Epidermal melanocyte (primary cell): ENCODE measurements at regions not wholly inside any gene's neighbourhood (a gene's known extent, or its start where the extent isn't known, plus 50 kb on each side); places are given as distances from the start of the nearest gene placed in this dataset.

Experiments
- DNase-seq: peaks from one replicate; pipeline ENCODE4 v3.0.0; 2011; ENCODE audit warnings: low spot score; ENCODE audit not compliant: insufficient read length

GRCh38 chr5:173378727-173379126 is 50.5 kb upstream of the STC2 start:
- no peak for DNase-seq
